ENCODE measurements at regions not wholly inside any gene's neighbourhood (a gene's known extent, or its start where the extent isn't known, plus 50 kb on each side); places are given as distances from the start of the nearest gene placed in this dataset.

DNA sequence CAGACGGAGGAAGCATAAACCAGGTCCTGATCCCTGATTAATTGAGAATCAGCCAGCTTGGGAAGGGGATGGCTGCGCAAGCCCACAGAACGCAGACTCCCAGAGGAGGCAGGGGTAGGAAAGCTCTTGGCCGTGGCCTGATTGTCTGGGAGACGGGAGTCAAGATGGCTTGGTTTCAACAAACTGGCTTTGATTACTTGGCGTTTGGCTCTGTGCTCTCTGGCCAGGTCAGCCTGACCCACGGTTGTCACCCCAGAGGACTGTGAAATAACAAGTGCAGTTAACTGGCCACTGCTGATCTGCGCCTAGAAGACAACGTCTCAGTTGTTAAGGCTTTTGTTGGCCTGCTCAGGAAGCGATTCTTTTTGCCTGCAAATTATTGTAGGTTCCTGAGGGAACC lies 387.0 kb upstream of the PROK2 start:
- Histone ChIP-seq H3K27me3 (ENCODE audit: control insufficient read depth, insufficient read depth, low read length) (no peaks in the 10 kb centered on the region), H3K36me3 (ENCODE audit: control insufficient read depth, insufficient read depth, low read length) (no peaks in the 10 kb centered on the region), H3K4me3 (ENCODE audit: low read depth, low read length) (no peak overlapping the region)
- TF ChIP-seq, protein P1, sequence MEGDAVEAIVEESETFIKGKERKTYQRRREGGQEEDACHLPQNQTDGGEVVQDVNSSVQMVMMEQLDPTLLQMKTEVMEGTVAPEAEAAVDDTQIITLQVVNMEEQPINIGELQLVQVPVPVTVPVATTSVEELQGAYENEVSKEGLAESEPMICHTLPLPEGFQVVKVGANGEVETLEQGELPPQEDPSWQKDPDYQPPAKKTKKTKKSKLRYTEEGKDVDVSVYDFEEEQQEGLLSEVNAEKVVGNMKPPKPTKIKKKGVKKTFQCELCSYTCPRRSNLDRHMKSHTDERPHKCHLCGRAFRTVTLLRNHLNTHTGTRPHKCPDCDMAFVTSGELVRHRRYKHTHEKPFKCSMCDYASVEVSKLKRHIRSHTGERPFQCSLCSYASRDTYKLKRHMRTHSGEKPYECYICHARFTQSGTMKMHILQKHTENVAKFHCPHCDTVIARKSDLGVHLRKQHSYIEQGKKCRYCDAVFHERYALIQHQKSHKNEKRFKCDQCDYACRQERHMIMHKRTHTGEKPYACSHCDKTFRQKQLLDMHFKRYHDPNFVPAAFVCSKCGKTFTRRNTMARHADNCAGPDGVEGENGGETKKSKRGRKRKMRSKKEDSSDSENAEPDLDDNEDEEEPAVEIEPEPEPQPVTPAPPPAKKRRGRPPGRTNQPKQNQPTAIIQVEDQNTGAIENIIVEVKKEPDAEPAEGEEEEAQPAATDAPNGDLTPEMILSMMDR (IDR thresholded peaks at IDR 0.05; ENCODE audit: insufficient read depth, low read length, poor library complexity, severe bottlenecking) = no peak
- DNase-seq (ENCODE audit: low read depth) = no peak

DNA sequence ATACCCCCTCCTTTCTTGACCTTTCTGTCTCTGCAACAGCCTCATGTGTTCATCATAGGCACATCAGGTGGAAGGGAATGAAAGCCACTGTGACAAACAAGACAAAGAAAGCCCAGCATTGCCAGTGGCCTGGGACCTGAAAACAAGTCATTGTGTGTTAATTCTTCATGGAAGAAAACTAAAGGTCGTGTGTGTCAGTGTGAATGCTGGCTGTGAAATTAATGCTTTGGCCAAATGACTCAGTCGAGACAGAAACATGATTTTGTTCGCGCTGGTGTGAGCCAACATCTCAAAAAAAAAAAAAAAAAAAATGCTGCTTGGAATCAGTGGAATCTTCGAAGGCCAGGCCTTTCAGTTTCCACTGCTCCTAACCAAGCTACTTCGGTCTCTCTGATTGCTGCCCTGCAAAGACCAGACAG lies 386.5 kb upstream of the PROK2 start:
- no peak for DNase-seq (ENCODE audit: low read depth)
- TF ChIP-seq, protein P1 (IDR thresholded peaks at IDR 0.05; ENCODE audit: insufficient read depth, low read length, poor library complexity, severe bottlenecking) = no peak
- Histone ChIP-seq H3K36me3 (ENCODE audit: control insufficient read depth, insufficient read depth, low read length) (no peaks in the 10 kb centered on the region), H3K27me3 (ENCODE audit: control insufficient read depth, insufficient read depth, low read length) (no peaks in the 10 kb centered on the region), H3K4me3 (ENCODE audit: low read depth, low read length) (no peak overlapping the region)

DNA sequence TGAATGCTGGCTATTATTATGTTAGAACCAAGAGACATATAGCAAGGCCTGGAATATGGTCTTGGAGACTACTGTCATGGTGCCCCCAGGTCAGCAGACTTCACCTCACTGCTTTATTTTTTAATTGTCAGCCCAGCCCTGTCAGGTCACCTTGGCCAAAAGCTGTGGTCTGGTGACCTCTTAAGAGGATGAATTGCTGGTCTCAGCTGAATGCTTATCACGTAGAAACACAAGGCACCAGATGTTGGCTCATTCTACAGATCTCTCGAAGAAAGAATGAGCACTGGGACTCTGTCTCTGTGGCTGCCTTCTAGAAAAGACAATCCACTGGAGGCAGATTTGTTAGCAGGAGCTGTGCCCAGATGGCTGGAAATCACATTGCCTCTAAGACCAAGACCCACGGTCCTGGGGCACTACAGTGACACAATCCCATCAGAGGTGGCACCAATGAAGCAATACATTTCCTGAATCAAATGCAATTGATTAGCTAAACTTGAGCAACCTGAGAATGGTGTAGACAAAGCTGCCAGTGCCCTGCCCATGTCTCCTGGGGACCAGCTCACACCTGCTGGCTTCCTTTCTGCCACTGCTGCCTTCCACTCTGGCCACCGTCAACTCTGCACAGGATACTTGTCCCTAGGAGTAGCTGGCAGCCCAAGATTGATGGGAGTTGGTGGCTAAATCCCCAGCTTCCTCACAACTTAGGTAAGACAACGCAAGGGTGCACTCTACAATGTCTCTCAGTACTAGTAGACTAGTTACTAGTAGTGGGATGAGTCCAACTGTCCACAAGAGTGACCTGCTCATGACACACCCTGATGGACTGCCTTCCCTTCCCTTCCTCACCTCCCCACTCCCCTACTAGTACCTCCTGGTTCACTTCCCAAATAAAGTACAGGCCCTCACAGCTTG lies 384.9 kb upstream of the PROK2 start:
- no peak for DNase-seq (ENCODE audit: low read depth)
- TF ChIP-seq, protein P1 (IDR thresholded peaks at IDR 0.05; ENCODE audit: insufficient read depth, low read length, poor library complexity, severe bottlenecking) = no peak
- no peaks in the 10 kb centered on the region for H3K36me3 ChIP-seq (ENCODE audit: control insufficient read depth, insufficient read depth, low read length)
- H3K27me3 ChIP-seq (ENCODE audit: control insufficient read depth, insufficient read depth, low read length) = no peaks in the 10 kb centered on the region
- no peak overlapping the region for H3K4me3 ChIP-seq (ENCODE audit: low read depth, low read length)

DNA sequence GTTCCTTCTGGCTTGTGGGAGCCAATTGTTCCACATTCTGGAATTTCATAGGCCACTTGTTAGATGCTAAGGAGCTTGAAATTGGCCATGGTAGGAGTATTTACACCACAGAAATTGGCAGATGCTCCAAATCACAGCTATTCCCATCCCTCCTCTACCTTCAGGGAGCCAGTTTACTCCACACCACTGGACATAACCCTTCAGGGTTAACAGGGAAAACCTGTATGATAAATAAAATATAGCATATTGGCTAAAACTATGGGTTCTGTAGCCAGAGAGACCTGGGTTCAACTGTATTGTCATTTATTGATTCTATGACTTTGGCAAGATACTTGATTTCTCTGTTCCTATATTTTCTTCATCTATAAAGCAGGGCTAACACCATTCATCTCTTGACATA lies 384.2 kb upstream of the PROK2 start:
- TF ChIP-seq, protein P1 (IDR thresholded peaks at IDR 0.05; ENCODE audit: insufficient read depth, low read length, poor library complexity, severe bottlenecking) = no peak
- H3K27me3 ChIP-seq (ENCODE audit: control insufficient read depth, insufficient read depth, low read length) = no peaks in the 10 kb centered on the region
- H3K36me3 ChIP-seq (ENCODE audit: control insufficient read depth, insufficient read depth, low read length) = no peaks in the 10 kb centered on the region
- no peak for DNase-seq (ENCODE audit: low read depth)
- no peak overlapping the region for H3K4me3 ChIP-seq (ENCODE audit: low read depth, low read length)

DNA sequence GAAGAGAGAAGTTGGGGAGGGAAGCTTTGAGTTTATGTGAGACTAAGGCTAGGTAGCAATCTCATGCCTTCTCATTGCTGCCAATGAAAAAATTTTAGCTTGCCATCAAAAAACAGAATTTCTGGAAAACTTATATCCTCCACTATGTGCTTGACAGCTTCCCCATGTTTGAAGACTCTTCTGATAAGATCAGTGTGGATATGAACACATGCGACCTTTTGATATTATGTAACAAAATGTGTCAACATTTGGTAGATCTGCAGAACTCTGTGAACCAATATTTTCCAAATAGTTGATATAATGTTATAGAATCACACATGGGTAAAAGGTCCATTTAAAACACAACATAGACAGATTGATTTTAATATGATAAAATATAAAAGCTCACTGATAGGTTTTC lies 380.9 kb upstream of the PROK2 start:
- Histone ChIP-seq H3K27me3 (ENCODE audit: control insufficient read depth, insufficient read depth, low read length) (no peaks in the 10 kb centered on the region), H3K4me3 (ENCODE audit: low read depth, low read length) (no peak overlapping the region), H3K36me3 (ENCODE audit: control insufficient read depth, insufficient read depth, low read length) (no peaks in the 10 kb centered on the region)
- DNase-seq (ENCODE audit: low read depth) = no peak
- TF ChIP-seq, protein P1 (IDR thresholded peaks at IDR 0.05; ENCODE audit: insufficient read depth, low read length, poor library complexity, severe bottlenecking) = no peak

DNA sequence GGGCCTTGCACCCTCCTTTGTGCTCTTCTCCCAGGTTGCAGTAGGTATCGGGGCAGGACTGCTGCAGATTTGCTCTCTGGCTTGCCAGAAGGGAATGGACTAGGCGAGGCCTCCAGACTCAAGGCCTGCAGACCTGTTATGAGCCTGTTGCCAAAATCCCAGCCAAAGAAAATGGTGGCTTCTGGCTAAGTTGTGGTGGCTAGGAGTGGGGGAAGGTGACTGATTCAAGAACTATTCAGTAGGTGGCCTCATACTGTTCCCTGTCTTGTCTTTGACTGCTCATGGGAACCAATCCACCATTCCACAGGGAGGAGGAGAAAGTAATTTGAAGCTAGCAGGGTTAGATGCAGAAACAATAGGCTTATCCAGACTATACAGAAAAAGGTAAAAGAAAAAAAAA lies 380.4 kb upstream of the PROK2 start:
- no peak for DNase-seq (ENCODE audit: low read depth)
- Histone ChIP-seq H3K4me3 (ENCODE audit: low read depth, low read length) (no peak overlapping the region), H3K27me3 (ENCODE audit: control insufficient read depth, insufficient read depth, low read length) (no peaks in the 10 kb centered on the region), H3K36me3 (ENCODE audit: control insufficient read depth, insufficient read depth, low read length) (no peaks in the 10 kb centered on the region)
- TF ChIP-seq, protein P1 (IDR thresholded peaks at IDR 0.05; ENCODE audit: insufficient read depth, low read length, poor library complexity, severe bottlenecking) = no peak

Measured in kidney epithelial cell (primary cell).